ENCODE measurements at regions not wholly inside any gene's neighbourhood (a gene's known extent, or its start where the extent isn't known, plus 50 kb on each side); places are given as distances from the start of the nearest gene placed in this dataset.

- TF ChIP-seq CTCF (IDR thresholded peaks at IDR 0.05): no peak
- Mint-ChIP-seq H3K4me3 (ENCODE audit: unreplicated experiment) (no peak overlapping the region), H3K27ac (ENCODE audit: unreplicated experiment) (no peak overlapping the region), H3K4me1 (ENCODE audit: unreplicated experiment) (peaks cover 4% of the 10 kb centered on the region), H3K27me3 (ENCODE audit: unreplicated experiment) (no peaks in the 10 kb centered on the region), H3K9me3 (ENCODE audit: unreplicated experiment) (peaks cover 16% of the 10 kb centered on the region), H3K36me3 (ENCODE audit: unreplicated experiment) (peaks cover 3% of the 10 kb centered on the region)
- no peak for DNase-seq (ENCODE audit: extremely low spot score, unreplicated experiment)
These were observed 68.0 kb upstream of the MAF start for GRCh38 chr16:79668502-79668901.

DNA sequence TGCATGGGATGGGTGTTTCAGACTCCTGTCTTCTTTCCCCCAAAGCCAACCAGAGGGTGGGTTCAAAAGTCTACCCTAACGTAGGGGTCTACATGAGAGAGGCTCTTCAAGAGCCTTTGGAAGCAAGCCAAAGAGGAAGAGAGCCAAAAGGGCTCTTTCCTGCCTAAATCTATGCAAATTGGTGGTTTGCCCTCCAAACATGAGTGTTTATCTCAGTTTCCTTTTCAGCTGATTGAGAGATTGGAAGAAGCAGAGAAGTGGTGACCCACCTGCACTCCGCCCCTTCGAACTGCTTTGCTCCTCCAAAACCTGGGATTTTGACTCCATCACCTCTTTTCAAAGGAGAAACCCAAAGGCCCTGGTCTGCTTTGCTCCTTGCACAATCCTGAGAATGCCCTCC, 65.4 kb upstream of the MAF start:
- no peak for DNase-seq (ENCODE audit: extremely low spot score, unreplicated experiment)
- Mint-ChIP-seq H3K27me3 (ENCODE audit: unreplicated experiment) (no peaks in the 10 kb centered on the region), H3K36me3 (ENCODE audit: unreplicated experiment) (peaks cover 3% of the 10 kb centered on the region), H3K4me1 (ENCODE audit: unreplicated experiment) (peaks cover 4% of the 10 kb centered on the region), H3K9me3 (ENCODE audit: unreplicated experiment) (peaks cover 18% of the 10 kb centered on the region), H3K4me3 (ENCODE audit: unreplicated experiment) (no peak overlapping the region), H3K27ac (ENCODE audit: unreplicated experiment) (no peak overlapping the region)
- TF ChIP-seq CTCF (IDR thresholded peaks at IDR 0.05): no peak

- no peak for TF ChIP-seq CTCF (IDR thresholded peaks at IDR 0.05)
- Mint-ChIP-seq H3K27me3 (ENCODE audit: unreplicated experiment) (no peaks in the 10 kb centered on the region), H3K9me3 (ENCODE audit: unreplicated experiment) (peaks cover 15% of the 10 kb centered on the region), H3K36me3 (ENCODE audit: unreplicated experiment) (peaks cover 3% of the 10 kb centered on the region), H3K27ac (ENCODE audit: unreplicated experiment) (no peak overlapping the region), H3K4me1 (ENCODE audit: unreplicated experiment) (peaks cover 4% of the 10 kb centered on the region), H3K4me3 (ENCODE audit: unreplicated experiment) (no peak overlapping the region)
- DNase-seq (ENCODE audit: extremely low spot score, unreplicated experiment): no peak
These were observed 63.9 kb upstream of the MAF start for GRCh38 chr16:79664407-79664806.

DNA sequence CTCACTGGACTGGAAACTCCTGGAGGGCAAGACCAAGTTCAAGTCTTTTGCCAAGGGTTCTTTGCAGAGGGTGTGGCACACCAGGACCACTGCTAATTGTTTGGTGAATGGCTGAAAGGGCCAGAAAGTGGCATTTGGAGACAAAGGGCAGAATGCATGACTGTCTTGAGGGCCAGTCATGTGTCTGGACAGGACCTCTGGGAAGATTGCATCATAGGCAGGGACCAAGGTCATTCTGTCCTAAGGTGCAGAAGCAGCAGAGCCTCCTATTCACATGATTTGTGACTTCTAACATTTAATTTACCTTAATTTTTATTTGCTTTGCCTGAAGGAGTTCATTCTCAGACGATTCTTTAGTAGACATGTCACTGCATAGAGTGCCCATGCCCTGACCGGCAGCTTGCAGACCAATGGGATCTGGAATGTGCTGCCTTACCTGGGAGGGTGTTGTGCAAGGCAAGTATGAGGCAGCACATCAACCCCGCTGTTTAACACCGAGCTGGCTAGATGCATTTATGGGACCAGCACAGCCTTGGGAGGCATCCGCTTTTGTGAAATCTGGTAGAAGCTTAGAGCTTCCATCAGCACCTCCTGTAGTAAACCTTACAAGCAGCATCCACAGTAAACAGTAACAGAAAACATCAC, 62.3 kb upstream of the MAF start:
- no peak for TF ChIP-seq CTCF (IDR thresholded peaks at IDR 0.05)
- no peak for DNase-seq (ENCODE audit: extremely low spot score, unreplicated experiment)
- Mint-ChIP-seq H3K4me3 (ENCODE audit: unreplicated experiment) (no peak overlapping the region), H3K4me1 (ENCODE audit: unreplicated experiment) (peaks cover 10% of the 10 kb centered on the region), H3K36me3 (ENCODE audit: unreplicated experiment) (peaks cover 3% of the 10 kb centered on the region), H3K9me3 (ENCODE audit: unreplicated experiment) (peaks cover 5% of the 10 kb centered on the region), H3K27me3 (ENCODE audit: unreplicated experiment) (no peaks in the 10 kb centered on the region), H3K27ac (ENCODE audit: unreplicated experiment) (no peak overlapping the region)

DNA sequence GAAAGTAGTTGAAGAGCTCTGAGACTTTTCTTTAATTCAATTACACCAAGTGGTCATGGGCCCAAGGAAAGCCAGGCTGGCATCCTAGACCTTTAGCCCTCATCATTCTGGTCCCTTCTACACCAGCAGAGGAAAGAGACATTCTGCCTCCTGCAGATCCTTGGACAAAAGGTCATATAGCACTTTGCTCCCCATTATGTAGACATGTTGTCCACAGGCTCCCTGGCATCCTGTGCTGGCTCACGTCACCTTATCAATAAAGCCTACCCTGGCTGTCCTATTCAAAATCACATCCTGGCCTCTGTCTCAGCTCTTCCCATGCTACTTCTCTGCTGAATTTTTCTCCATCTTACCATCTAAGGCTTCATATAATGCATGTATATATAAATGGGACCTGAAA, 61.6 kb upstream of the MAF start:
- Mint-ChIP-seq H3K9me3 (ENCODE audit: unreplicated experiment) (peaks cover 5% of the 10 kb centered on the region), H3K4me1 (ENCODE audit: unreplicated experiment) (peaks cover 7% of the 10 kb centered on the region), H3K4me3 (ENCODE audit: unreplicated experiment) (no peak overlapping the region), H3K36me3 (ENCODE audit: unreplicated experiment) (peaks cover 3% of the 10 kb centered on the region), H3K27me3 (ENCODE audit: unreplicated experiment) (no peaks in the 10 kb centered on the region), H3K27ac (ENCODE audit: unreplicated experiment) (no peak overlapping the region)
- TF ChIP-seq CTCF (IDR thresholded peaks at IDR 0.05): no peak
- no peak for DNase-seq (ENCODE audit: extremely low spot score, unreplicated experiment)

Measured in osteocyte (in vitro differentiated cells).